Muscle of arm (tissue), 1 donor: ENCODE measurements at regions not wholly inside any gene's neighbourhood (a gene's known extent, or its start where the extent isn't known, plus 50 kb on each side); places are given as distances from the start of the nearest gene placed in this dataset.

ENCODE experiments used
- DNase-seq: peaks from one replicate; pipeline ENCODE4 v3.0.0-alpha.2; 2013

- DNase-seq = no peak
These were observed 97.5 kb upstream of the CXCR4 start for GRCh38 chr2:136215449-136215848.

DNA sequence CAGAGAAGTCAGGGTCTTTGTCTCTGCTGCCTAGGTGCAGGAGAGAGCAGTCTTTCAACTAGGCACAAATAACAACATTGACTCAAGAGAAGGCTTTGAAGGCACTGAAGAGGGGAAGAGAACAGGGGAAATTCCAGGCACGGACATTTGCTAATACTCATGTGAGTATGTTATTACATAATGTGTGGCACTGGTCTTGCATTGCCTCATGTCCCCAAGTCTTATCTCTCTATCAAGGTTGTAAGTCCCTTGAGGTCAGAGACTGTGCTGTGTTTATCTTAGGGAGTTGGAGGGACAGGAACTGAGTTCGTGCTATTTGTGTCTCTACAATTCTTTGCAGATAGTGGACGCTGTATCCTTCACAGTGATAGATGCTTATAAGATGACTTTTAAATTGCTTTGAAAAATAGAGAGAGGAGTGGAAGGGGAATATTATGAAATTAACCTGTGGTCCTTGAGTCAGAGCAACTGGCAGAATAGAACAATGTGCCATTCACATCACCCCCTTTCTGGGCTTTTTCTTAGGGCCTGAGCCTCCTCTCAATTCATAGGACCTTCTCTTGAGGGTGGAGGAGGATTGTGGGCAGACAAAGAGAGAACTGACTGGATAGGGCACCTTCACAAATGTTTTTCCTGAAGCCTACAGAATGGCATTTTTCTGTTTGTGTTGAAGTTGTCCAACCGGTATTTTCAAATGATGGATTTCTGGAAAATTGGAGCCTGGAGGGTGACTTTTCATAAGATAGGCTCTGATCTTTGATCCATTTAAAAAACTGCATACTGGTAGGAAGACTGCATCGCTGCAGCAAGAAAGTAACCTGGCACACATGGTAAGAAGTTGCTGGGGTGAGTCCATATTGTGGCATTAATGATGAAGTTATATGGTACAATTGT is 96.6 kb upstream of the CXCR4 start:
- DNase-seq = no peak

DNA sequence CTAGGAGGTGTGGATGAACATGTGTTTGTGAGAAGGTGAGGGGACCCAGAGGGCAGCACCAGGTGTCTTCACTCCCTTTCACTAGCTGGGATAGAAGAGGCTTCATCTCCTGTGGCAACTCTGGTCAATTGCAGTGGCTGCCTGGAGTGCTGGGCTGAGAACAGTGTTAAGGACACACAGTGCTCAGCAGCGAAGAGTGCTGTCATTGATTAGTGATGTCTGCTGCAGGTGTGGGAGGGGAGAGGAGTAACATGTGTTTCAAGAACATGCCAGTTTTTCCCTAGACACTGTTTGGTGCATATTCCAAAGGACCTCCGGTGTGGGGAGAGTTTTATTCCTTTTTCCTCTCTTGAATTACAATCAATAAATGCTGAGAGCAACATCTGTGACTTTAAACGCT is 95.9 kb upstream of the CXCR4 start:
- no peak for DNase-seq

DNA sequence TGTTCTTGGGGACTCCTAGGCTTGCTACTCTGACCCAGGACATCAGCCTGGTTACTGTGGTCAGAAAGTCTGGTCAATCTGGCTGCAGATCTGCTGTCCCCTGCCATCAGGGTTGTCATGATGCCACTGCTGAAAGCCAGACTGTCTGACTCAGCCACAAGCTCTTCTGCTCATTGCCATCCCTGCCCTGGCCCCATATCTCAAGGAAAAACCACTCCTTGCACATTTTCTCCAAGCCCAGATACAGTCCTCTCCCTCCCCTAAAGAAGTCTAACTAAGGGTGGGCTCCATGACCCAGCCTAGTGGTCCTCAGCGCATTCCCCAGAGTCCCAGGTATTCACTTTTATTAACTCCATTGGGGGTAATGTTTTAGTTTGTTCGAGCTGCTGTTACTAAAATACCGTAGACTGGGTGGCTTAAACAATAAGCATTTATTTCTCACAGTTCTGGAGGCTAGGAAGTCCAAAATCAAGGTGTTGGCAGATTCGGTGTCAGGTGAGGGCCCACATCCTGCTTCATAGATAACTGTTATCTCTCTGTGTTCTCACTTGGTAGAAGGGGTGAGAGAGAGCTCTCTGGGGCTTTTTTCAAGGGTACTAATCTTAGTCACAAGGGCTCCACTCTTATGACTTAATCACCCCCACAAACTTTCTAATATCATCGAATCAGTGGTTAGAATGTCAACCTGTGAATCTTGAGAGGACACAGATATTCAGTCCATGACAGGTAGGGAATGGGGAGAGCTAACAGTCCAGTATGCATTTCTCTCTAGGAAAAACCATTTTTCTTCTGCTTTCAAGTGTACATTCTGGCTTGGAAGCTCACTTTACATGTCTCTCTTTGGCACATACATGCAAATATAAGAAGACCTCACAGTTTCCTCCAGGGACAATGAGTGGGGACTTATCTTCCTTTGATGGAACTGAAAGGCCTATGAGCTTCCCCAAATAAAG is 94.8 kb upstream of the CXCR4 start:
- DNase-seq = no peak

DNA sequence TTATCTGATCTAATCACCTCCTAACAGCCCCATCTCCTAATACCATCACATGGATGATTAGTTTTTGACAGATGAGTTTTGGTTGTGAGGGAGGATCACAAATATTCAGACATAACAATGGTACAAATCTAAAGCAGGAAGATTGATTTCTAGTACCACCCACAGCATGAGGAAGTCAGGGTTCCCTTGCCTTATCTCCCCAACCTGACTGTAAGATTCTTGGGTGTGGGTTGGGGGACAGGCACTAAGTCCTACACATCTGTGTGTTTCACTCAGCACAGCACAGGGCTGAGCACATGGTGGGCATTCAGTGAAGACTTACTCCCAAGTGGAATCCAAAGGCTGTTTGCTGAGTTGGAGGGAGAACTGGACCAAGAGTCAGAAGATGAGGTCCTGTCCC is 93.8 kb upstream of the CXCR4 start:
- no peak for DNase-seq

- DNase-seq = no peak
These were observed 92.9 kb upstream of the CXCR4 start for GRCh38 chr2:136210822-136211221.

- DNase-seq = no peak
These were observed 92.5 kb upstream of the CXCR4 start for GRCh38 chr2:136210455-136210805.

- DNase-seq = no peak
These were observed 91.9 kb upstream of the CXCR4 start for GRCh38 chr2:136209561-136210454.

GRCh38 chr2:136208682-136209420 is 90.9 kb upstream of the CXCR4 start:
- no peak for DNase-seq

GRCh38 chr2:136207665-136208064 is 89.7 kb upstream of the CXCR4 start:
- DNase-seq = no peak

DNA sequence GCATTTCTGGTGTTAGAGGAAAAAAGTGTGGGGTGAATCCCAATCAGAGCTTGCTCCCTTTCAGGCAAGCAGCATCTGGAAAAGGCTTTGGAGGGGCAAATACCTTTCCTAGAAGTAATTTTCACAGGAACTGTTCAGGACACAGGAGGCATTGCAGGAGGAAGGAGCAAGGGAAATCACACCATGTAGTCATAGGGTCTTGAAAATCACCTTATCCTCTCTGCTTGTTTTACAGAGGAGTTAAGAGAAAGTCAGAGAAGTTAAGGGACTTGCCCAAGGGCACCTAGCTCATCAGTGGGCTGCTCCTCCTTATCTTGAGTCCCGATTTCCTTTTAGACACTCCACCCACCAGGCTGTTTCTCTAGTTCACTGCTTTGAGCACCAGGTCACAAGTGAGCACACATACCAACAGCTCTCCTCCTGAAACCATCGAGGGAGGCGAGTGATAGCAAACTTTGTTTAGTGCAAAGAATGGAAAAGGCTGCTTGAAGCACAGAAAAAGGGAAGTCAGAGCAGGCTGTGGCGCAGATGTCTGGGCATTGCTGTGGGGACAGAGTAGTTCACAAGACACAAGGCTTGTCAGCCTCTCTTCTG is 89.2 kb upstream of the CXCR4 start:
- DNase-seq = no peak

DNA sequence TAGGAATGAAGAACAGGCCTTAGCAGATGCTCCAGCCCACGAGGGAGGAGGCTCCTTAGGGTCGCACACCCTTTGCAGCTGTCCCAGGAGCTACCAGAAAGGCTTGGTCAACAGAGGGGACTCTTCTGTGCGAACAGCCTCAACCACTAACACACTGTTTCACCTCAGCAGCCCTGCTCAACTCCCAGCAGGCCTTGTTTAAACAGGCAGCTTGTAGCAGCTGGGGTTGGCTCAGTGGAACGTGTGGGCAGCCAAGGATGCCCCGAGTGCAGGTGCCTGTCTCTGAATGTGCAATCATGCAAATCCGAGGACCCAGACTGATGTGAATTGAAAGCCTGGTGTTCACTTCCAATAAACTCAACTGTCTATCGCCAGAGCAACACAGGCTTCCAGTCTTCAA is 88.7 kb upstream of the CXCR4 start:
- DNase-seq = no peak

DNA sequence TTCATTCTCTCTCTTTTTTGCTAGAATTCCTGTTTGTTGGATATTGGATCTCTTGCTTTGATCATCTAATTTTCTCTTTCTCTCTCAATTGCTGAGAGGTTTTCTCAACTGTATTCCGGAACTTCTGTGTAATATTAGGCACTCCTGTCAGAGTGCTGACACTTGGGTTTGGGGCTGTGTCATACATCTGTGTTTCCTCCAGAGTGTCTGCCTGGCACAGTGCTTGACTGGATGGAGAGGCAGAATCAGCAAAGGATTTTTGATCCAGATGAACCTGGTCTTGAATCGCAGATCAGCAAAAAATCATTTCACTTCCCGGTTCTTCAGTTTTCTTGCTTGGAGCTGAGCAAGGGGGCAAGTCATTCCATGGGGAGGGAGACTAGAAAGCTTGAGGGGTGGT is 87.7 kb upstream of the CXCR4 start:
- DNase-seq = no peak

GRCh38 chr2:136204971-136205370 is 87.0 kb upstream of the CXCR4 start:
- DNase-seq = no peak

DNA sequence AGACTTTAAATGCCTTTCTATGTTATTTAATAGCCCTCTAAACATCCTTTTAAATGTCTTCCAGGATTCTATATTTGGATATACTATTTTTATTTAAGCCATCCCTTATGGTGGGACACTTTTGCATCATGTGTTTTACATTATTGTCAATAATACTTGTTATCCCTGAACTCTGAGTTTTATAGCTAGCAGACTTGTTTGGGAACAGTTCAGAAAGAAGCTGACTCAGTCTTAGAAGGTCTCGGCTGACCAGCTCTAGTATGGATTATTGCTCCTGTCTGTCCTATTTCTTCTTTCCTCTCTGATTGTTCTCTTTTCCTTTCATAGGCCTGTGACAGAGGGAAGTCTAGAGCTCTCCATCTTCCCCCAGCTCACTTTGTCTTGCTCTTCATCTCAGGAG is 77.3 kb upstream of the CXCR4 start:
- no peak for DNase-seq

DNA sequence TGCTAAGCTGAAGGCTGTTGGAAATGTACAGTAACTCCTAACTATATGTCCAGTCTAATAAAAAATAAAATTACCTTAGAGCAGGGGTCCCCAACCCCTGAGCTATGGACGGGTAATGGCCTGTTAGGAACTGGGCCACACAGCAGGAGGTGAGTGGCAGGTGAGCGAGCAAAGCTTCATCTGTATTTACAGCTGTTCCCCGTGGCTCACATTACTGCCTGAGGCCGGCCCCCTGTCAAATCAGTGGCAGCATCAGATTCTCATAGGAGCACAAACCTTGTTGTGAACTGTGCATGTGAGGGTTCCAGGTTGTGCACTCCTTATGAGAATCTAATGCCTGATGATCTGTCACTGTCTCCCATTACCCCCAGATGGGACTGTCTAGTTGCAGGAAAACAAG is 73.1 kb upstream of the CXCR4 start:
- DNase-seq = no peak

GRCh38 chr2:136189221-136189782 is 71.4 kb upstream of the CXCR4 start:
- DNase-seq = no peak

GRCh38 chr2:136188086-136188485 is 70.1 kb upstream of the CXCR4 start:
- DNase-seq = no peak

DNA sequence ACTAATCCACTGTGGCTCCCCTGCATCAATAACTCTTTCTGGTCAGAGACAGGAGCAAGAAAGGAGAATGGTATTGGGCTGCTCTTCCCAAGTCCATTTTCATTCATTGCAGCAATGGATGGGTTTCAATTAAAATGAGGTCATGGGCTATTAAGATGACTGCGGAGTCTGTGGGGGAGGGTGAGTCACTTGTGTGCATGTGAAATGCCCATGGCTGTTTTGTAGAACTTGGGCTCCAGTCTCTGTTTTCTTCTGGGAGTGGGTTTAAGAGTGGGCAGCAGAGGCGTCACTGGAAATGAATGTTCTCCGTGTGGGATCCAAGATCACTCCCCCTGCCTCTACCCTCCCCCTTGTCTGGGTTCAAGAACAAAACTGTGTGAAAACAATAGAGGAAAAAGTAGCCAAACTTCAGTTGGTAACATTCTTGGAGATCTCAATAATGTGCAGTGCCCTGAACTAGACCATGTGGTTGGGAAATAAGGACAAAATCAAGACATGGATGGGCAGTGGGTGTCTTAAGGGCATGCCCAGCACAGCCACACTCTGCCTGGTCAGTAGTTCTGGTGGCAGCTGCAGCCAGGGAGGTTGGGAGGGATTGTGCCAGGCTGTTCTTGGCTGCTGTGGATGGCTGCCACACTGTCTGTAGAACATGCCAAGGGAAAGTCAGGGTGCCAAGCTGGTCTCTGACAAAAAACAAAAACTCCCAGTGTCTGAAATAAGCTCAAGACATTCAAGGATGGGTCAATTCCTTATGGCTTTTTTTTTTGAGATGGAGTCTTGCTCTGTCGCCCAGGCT is 68.2 kb upstream of the CXCR4 start:
- no peak for DNase-seq

DNA sequence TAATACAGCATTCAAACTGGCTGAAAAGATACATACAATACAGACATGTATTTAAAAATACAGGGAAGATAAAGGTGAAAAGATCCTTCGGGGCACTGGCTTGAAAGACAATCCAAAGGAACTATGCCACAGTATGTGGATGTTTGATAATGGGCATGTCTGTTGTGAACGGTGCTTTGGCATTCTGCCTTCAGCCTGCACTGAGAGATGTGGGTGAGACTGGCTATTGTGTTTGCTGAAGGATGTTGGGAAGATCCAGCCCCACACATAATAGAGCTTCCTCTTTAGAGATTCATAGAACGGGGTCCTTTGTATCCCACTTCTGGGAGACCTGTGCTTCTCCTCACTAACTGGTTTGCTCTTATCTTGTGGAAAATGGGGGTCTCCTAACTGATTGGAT is 65.1 kb upstream of the CXCR4 start:
- no peak for DNase-seq
